GM21717 (cell line): ENCODE measurements at regions not wholly inside any gene's neighbourhood (a gene's known extent, or its start where the extent isn't known, plus 50 kb on each side); places are given as distances from the start of the nearest gene placed in this dataset.

Experiments used
- ATAC-seq: cut with Tn5 transposase; IDR thresholded peaks from one replicate; pipeline ENCODE4 v1.9.1; 2021; ENCODE audit warnings: mild to moderate bottlenecking, moderate library complexity; ENCODE audit not compliant: unreplicated experiment

DNA sequence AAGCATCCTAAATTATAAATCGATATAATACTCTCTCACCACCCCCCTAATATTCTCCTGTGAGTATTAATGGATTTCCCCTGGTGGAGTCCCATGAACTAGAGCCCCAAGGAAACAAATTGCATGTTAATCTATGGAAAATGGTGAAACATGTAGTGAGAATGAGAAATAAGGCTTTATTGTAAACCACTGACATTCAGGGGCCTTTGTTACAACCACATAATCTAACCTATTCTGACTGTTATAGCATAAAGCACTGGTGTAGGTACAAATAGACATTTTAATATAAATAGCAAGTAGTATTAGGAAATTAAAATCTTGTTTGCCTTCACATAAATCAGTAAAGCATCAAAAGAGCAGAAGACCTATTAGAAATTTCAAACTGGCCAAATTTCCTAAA is 65.3 kb upstream of the TLK1 start:
- no peak for ATAC-seq

DNA sequence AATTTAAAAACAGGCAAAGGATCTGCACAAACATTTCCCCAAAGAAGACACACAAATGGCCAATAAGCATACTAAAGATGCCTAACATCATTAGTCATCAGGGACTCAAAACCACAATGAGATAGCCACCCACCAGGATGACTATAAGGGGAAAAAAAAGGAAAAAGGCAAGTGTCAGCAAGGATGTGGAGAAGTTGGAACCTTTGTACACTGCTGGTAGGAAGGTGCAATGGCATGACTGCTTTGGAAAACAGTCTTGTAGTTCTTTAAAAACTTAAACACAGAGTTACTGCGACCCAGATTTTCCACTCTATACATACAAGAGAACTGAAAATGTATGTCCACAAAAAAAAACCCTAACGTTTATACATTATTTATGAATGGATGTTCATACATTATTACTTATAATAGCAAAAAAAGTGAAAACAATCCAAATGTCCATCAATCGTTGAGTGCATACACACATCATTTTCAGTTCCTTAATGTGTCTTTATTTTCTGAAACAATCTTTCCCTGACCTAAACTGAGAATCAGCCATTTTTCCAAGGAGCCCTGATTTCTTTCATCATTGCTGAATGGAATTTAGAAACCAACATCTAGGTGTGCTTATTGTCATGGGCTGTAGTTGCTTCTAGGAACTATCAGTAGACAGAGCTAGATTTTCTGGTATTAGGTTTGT is 64.7 kb upstream of the TLK1 start:
- ATAC-seq, result no peak

- no peak for ATAC-seq
Measured at GRCh38 chr2:171217330-171217729, 56.6 kb upstream of the TLK1 start.

- no peak for ATAC-seq
Measured at GRCh38 chr2:171216631-171217030, 55.9 kb upstream of the TLK1 start.

DNA sequence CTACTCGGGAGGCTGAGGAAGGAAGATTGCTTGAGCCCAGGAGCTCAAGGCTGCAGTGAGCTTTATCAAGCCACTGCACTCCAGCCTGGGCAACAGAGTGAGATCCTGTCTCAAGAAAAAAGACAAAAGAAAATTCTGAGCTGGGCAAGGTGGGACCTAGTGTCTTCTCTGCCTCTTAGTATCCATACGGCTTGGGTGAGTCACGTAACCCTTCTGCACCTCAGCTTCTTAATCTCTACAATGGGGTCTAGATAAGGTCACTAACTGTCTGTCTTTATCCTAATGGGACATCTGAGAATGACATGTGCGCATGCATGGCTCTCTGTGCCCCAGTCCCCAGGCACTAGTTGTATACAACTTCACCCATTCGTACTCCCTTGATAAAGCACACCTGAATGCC is 53.4 kb upstream of the TLK1 start:
- no peak for ATAC-seq

DNA sequence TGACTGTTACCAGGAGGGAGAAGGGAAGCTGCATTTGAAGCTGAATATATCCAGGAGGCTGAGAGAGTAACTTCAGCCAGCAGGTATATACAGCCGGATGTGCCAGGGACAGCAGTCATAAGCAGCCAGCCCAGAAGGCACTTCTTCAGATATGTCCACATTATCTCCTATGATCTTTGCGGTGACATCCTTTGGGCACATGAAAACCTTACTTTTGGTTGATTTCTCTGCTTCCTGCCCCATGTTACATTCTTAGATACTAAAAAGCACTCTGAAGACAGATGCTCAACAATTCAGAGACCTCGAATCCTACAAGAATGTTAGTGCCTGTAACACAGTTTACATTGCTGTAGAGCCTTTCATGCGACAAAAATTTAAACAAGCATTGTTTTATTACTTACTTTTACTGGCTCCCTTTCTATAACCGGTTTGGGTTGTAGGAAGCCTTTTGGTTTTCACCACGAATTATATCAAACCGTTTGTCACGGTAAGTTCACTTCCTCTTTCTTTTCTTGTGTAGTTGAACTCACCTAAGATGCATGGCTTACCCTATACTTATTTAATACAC is 50.3 kb upstream of the TLK1 start:
- peak; percentile 70 for ATAC-seq
